ENCODE measurements at regions not wholly inside any gene's neighbourhood (a gene's known extent, or its start where the extent isn't known, plus 50 kb on each side); places are given as distances from the start of the nearest gene placed in this dataset.

DNA sequence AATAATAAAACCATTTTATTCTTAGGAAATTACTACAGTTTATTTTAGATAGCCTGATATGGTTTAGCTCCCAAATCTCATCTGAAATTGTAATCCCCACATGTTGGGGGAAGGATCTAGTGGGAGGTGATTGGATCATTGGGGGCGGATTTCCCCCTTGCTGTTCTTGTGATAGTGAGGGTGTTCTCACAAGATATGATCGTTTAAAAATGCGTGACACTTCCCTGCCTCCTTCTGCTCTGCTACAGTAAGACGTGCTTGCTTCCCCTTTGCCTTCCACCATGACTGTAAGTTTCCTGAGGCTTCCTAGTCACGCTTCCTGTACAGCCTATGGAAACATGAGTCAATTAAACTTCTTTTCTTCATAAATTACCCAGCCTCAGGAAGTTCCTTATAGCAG lies 122.4 kb upstream of the FGF10 start:
- WGBS, 2 experiments (ENCODE audit: extremely low coverage in 1 of 2, insufficient coverage in 1 of 2, insufficient read length in 1 of 2, insufficient replicate concordance in 2 of 2, low coverage in 1 of 2, low lambda C conversion rate in 2 of 2, missing lambda C conversion rate in 1 of 2): 86% methylated on average over 5 of the region's 5 CpGs; no CpG with 5 or more reads in 1 of the 2 experiments
- Histone ChIP-seq H2BK120ac (replicated peaks; ENCODE audit: low read depth, low read length) (no peak overlapping the region), H2BK5ac (ENCODE audit: low read depth, low read length) (no peak overlapping the region), H3K9ac (replicated peaks in 1 of 4; ENCODE audit: extremely low read depth in 1 of 4, low read depth in 3 of 4, low read length in 3 of 4) (no peak overlapping the region), H4K20me1 (replicated peaks in 1 of 2; ENCODE audit: control insufficient read depth in 1 of 2, insufficient read depth in 2 of 2, low read length in 2 of 2) (no peaks in the 10 kb centered on the region), H3K27ac (ENCODE audit: low read depth, low read length) (no peak overlapping the region), H2BK20ac (ENCODE audit: low read length) (no peak overlapping the region; the same call in 1 of the 2 replicates), H3K56ac (replicated peaks; ENCODE audit: insufficient read length, low read depth, low read length) (no peak overlapping the region), H4K5ac (ENCODE audit: insufficient read length, low read depth, low read length) (no peak overlapping the region), H2AFZ (ENCODE audit: low read length) (no peak overlapping the region; the same call in 1 of the 2 replicates), H4K91ac (replicated peaks; ENCODE audit: insufficient read length, low read length) (no peak overlapping the region), H2BK12ac (ENCODE audit: low read depth, low read length) (no peak overlapping the region), H3K4ac (replicated peaks; ENCODE audit: insufficient read length, low read depth, low read length) (no peak overlapping the region), H2BK15ac (ENCODE audit: low read length) (no peak overlapping the region), H3K23me2 (ENCODE audit: low read depth, low read length) (no peaks in the 10 kb centered on the region), H3K23ac (ENCODE audit: insufficient read length) (no peak overlapping the region), H3K14ac (ENCODE audit: insufficient read length) (no peak overlapping the region), H4K8ac (ENCODE audit: extremely low read depth, insufficient read depth, low read length) (no peak overlapping the region), H3K9me3 (ENCODE audit: insufficient read depth in 2 of 2, low read depth in 1 of 2, low read length in 1 of 2) (no peaks in the 10 kb centered on the region), H3K4me3 (ENCODE audit: extremely low read depth in 1 of 4, insufficient read depth in 2 of 4, low read depth in 3 of 4, low read length in 4 of 4) (no peak overlapping the region), H3K27me3 (replicated peaks in 1 of 4; ENCODE audit: control insufficient read depth in 3 of 4, extremely low read depth in 1 of 4, insufficient read depth in 3 of 4, low read length in 3 of 4) (no peaks in the 10 kb centered on the region), H3K79me2 (ENCODE audit: control insufficient read depth in 1 of 2, insufficient read depth in 2 of 2, low read length in 2 of 2) (no peaks in the 10 kb centered on the region), H3K4me2 (ENCODE audit: insufficient read depth in 1 of 2, low read depth in 2 of 2, low read length in 2 of 2) (no peak overlapping the region), H3K79me1 (ENCODE audit: low read depth, low read length) (no peaks in the 10 kb centered on the region), H3K36me3 (ENCODE audit: control insufficient read depth in 2 of 4, insufficient read depth in 4 of 4, low read length in 3 of 4) (no peaks in the 10 kb centered on the region), H2AK5ac (ENCODE audit: low read depth, low read length) (no peak overlapping the region), H3K18ac (ENCODE audit: extremely low read depth, low read length) (no peak overlapping the region), H3K4me1 (replicated peaks in 1 of 4; ENCODE audit: control insufficient read depth in 3 of 4, insufficient read depth in 4 of 4, low read length in 3 of 4) (0 out of 7 replicates have a peak, but pooled peaks cover 0 to 2% (median 0%) of the 10 kb centered on the region in 4 experiments)
- CTCF ChIA-PET (ENCODE audit: partially characterized antibody): interaction anchor here (1.1 kb wide), 2 partner anchors 25 to 301 kb away, joined by 3 read pairs; no protein-coding TSS in a partner anchor
- no peak for FAIRE-seq
- DNase-seq (ENCODE audit: low read depth in 1 of 2, low spot score in 2 of 2): no peak
- POLR2A ChIA-PET (ENCODE audit: partially characterized antibody): no interaction called here
- TF ChIP-seq RFX5 (IDR thresholded peaks at IDR 0.05; ENCODE audit: borderline replicate concordance, low read depth, low read length): no peak
- no peak for TF ChIP-seq SP2 (IDR thresholded peaks at IDR 0.05; ENCODE audit: low read length)
- TF ChIP-seq BCL11A (IDR thresholded peaks at IDR 0.05; ENCODE audit: low read depth in 2 of 2, low read length in 2 of 2): no peak
- TF ChIP-seq SAP30 (IDR thresholded peaks at IDR 0.05; ENCODE audit: insufficient read depth, insufficient replicate concordance, low read length): no peak
- no peak for TF ChIP-seq CTBP2 (IDR thresholded peaks at IDR 0.05; ENCODE audit: borderline replicate concordance, insufficient read depth, insufficient read length, low read length)
- TF ChIP-seq KDM1A (IDR thresholded peaks at IDR 0.05; ENCODE audit: borderline replicate concordance, low read length): no peak
- TF ChIP-seq RBBP5 (IDR thresholded peaks at IDR 0.05; ENCODE audit: borderline replicate concordance, low read depth, low read length): no peak
- no peak for TF ChIP-seq JUND (IDR thresholded peaks at IDR 0.05; ENCODE audit: low read length)
- no peak for TF ChIP-seq BRCA1 (IDR thresholded peaks at IDR 0.05; ENCODE audit: low read depth, low read length)
- no peak for TF ChIP-seq SIX5 (IDR thresholded peaks at IDR 0.05; ENCODE audit: low read depth, low read length)
- no peak for TF ChIP-seq CREB1 (IDR thresholded peaks at IDR 0.05)
- no peak for TF ChIP-seq CHD1 (IDR thresholded peaks at IDR 0.05; ENCODE audit: low read depth, low read length)
- no peak for TF ChIP-seq SRF (IDR thresholded peaks at IDR 0.05; ENCODE audit: low read depth, low read length)
- no peak for TF ChIP-seq KDM5A (IDR thresholded peaks at IDR 0.05; ENCODE audit: low read length)
- TF ChIP-seq HDAC6 (IDR thresholded peaks at IDR 0.05; ENCODE audit: low read depth, low read length): no peak

Measured in H1 (cell line).